Adrenal gland (tissue), 5 donors: ENCODE measurements at regions not wholly inside any gene's neighbourhood (a gene's known extent, or its start where the extent isn't known, plus 50 kb on each side); places are given as distances from the start of the nearest gene placed in this dataset.

Experiments used
- POLR2A ChIP-seq, 2 donors: fragments of 450-650 bp; IDR thresholded peaks; one replicate each; pipeline ENCODE4 v1.6.1; 2017; ENCODE audit warnings: antibody characterized with exemption in 2 of 2, mild to moderate bottlenecking in 2 of 2, moderate library complexity in 1 of 2
- TF ChIP-seq, protein P1 (sequence below), 6 experiments: fragments of 450-650 bp in 4 of 6; fragments of 200-600 bp in 2 of 6; sonication (generic) in 1 of 6; IDR thresholded peaks; 1 replicate in 5 of 6; 2 replicates in 1 of 6; pipeline versions ENCODE4 v1.5.1 to v1.8.0; 2016 to 2021; ENCODE audit warnings: antibody characterized with exemption in 6 of 6, mild to moderate bottlenecking in 2 of 6, moderate library complexity in 1 of 6
- donor health status: DM: no; HTN: no; CAD: no.

DNA sequence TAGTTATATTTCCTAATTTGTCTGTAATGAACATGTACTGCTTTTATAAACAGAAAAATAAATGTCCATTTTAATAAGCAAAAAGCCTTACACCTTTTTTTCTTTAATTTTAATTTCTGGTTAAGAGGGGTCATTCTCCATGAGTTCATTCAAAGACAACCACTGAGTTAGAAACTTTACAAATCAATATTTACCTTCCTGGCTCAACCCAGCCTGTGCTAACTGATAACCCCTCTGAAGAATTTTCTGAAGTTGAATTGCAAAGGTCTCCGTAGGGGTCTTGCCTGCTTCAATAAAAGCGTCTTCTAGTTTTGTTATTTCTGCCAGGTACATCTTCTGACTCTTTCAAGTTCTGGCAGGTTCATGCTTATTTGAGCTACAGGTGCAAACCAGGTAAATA, 440.4 kb upstream of the SALL1 start:
- TF ChIP-seq, protein P1, sequence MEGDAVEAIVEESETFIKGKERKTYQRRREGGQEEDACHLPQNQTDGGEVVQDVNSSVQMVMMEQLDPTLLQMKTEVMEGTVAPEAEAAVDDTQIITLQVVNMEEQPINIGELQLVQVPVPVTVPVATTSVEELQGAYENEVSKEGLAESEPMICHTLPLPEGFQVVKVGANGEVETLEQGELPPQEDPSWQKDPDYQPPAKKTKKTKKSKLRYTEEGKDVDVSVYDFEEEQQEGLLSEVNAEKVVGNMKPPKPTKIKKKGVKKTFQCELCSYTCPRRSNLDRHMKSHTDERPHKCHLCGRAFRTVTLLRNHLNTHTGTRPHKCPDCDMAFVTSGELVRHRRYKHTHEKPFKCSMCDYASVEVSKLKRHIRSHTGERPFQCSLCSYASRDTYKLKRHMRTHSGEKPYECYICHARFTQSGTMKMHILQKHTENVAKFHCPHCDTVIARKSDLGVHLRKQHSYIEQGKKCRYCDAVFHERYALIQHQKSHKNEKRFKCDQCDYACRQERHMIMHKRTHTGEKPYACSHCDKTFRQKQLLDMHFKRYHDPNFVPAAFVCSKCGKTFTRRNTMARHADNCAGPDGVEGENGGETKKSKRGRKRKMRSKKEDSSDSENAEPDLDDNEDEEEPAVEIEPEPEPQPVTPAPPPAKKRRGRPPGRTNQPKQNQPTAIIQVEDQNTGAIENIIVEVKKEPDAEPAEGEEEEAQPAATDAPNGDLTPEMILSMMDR (IDR thresholded peaks at IDR 0.05), result no peak
- TF ChIP-seq POLR2A (IDR thresholded peaks at IDR 0.05), result no peak
